Epithelial cell of esophagus (primary cell): ENCODE measurements at regions not wholly inside any gene's neighbourhood (a gene's known extent, or its start where the extent isn't known, plus 50 kb on each side); places are given as distances from the start of the nearest gene placed in this dataset.
"Not testable (repeated sequence)": the region's sequence is repeated elsewhere in the genome, so short reads cannot be mapped to it uniquely, and the experiment has no call there.

Experiments used
- DNase-seq: peaks from one replicate; pipeline ENCODE4 v3.0.0; 2010; ENCODE audit warnings: low read depth
- H3K4me3 ChIP-seq: 2 replicates; pipeline ENCODE4 v1.5.1; 2011; ENCODE audit warnings: mild to moderate bottlenecking, low read length, control low read depth
- TF ChIP-seq, protein P1 (sequence below): IDR thresholded peaks from 2 replicates; pipeline ENCODE4 v1.5.1; 2011; ENCODE audit warnings: low read depth, mild to moderate bottlenecking, low read length, control low read depth, inconsistent platforms; ENCODE audit not compliant: insufficient read depth; ENCODE audit errors: missing control alignments

DNA sequence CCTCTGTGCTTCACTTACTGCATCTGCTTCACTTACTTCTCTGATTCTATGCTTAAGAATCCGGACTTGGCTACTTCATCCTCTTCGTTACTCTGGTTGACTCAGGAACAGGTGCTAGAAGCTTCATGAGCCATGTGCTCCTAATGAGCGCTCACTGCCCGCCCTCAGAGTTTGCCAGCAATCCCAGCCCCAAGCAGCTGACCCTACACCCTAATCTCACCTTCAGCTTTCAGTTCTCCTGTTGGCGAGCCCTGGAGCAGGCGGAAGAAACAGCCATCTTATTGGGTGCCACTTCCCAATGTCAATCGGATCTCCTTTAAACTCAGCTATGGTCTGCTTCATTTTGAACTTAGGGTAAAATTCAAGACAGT, 61.3 kb downstream of the FOXA2 start:
- no peak overlapping the region for H3K4me3 ChIP-seq
- DNase-seq, result no peak
- TF ChIP-seq, protein P1, sequence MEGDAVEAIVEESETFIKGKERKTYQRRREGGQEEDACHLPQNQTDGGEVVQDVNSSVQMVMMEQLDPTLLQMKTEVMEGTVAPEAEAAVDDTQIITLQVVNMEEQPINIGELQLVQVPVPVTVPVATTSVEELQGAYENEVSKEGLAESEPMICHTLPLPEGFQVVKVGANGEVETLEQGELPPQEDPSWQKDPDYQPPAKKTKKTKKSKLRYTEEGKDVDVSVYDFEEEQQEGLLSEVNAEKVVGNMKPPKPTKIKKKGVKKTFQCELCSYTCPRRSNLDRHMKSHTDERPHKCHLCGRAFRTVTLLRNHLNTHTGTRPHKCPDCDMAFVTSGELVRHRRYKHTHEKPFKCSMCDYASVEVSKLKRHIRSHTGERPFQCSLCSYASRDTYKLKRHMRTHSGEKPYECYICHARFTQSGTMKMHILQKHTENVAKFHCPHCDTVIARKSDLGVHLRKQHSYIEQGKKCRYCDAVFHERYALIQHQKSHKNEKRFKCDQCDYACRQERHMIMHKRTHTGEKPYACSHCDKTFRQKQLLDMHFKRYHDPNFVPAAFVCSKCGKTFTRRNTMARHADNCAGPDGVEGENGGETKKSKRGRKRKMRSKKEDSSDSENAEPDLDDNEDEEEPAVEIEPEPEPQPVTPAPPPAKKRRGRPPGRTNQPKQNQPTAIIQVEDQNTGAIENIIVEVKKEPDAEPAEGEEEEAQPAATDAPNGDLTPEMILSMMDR, result no peak

- TF ChIP-seq, protein P1, result no peak
- DNase-seq, result no peak
- no peak overlapping the region for H3K4me3 ChIP-seq
These were observed 61.7 kb downstream of the FOXA2 start for GRCh38 chr20:22522701-22523100.

GRCh38 chr20:22521940-22522339, 62.4 kb downstream of the FOXA2 start:
- DNase-seq, H3K4me3 ChIP-seq: not testable (repeated sequence)

GRCh38 chr20:22520381-22520780, 64.0 kb downstream of the FOXA2 start:
- TF ChIP-seq, protein P1, result no peak
- H3K4me3 ChIP-seq, result no peak overlapping the region
- DNase-seq, result no peak

DNA sequence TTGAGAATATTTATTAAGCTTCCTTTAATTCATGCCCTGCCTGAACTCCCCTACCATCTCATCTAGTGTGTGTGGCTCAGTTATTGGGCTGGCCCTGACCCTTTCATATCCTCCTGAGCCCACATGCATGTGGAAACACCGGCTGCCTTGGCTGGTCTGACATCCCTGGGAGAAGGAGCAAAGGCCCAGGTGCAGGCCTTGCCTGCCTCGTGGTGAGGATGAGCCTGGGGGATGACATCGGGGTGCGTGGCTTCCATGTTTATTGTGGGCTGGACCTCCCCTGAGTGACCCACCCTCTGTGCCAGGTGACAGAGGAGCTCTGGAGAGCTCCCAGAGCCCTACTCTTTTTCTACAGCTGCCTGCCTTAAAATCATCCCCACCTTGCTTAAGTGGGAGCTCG, 69.1 kb downstream of the FOXA2 start:
- no peak for DNase-seq
- H3K4me3 ChIP-seq, result no peak overlapping the region
- TF ChIP-seq, protein P1, result no peak

- TF ChIP-seq, protein P1, result no peak
- H3K4me3 ChIP-seq, result no peak overlapping the region
- no peak for DNase-seq
These were observed 70.8 kb downstream of the FOXA2 start for GRCh38 chr20:22513574-22513973.

GRCh38 chr20:22512911-22513489, 71.4 kb downstream of the FOXA2 start:
- TF ChIP-seq, protein P1, result no peak
- no peak overlapping the region for H3K4me3 ChIP-seq
- DNase-seq, result no peak
